Epithelial cell of esophagus (primary cell): ENCODE measurements at regions not wholly inside any gene's neighbourhood (a gene's known extent, or its start where the extent isn't known, plus 50 kb on each side); places are given as distances from the start of the nearest gene placed in this dataset.

ENCODE experiments used
- DNase-seq: peaks from one replicate; pipeline ENCODE4 v3.0.0; 2010; ENCODE audit warnings: low read depth
- H3K4me3 ChIP-seq: 2 replicates; pipeline ENCODE4 v1.5.1; 2011; ENCODE audit warnings: mild to moderate bottlenecking, low read length, control low read depth
- TF ChIP-seq, protein P1 (sequence below): IDR thresholded peaks from 2 replicates; pipeline ENCODE4 v1.5.1; 2011; ENCODE audit warnings: low read depth, mild to moderate bottlenecking, low read length, control low read depth, inconsistent platforms; ENCODE audit not compliant: insufficient read depth; ENCODE audit errors: missing control alignments

GRCh38 chr16:55242667-55243066, 81.3 kb upstream of the IRX6 start:
- H3K4me3 ChIP-seq: no peak overlapping the region
- no peak for DNase-seq
- TF ChIP-seq, protein P1, sequence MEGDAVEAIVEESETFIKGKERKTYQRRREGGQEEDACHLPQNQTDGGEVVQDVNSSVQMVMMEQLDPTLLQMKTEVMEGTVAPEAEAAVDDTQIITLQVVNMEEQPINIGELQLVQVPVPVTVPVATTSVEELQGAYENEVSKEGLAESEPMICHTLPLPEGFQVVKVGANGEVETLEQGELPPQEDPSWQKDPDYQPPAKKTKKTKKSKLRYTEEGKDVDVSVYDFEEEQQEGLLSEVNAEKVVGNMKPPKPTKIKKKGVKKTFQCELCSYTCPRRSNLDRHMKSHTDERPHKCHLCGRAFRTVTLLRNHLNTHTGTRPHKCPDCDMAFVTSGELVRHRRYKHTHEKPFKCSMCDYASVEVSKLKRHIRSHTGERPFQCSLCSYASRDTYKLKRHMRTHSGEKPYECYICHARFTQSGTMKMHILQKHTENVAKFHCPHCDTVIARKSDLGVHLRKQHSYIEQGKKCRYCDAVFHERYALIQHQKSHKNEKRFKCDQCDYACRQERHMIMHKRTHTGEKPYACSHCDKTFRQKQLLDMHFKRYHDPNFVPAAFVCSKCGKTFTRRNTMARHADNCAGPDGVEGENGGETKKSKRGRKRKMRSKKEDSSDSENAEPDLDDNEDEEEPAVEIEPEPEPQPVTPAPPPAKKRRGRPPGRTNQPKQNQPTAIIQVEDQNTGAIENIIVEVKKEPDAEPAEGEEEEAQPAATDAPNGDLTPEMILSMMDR: no peak

- DNase-seq: no peak
- TF ChIP-seq, protein P1: no peak
- H3K4me3 ChIP-seq: no peak overlapping the region
Measured at GRCh38 chr16:55248058-55248457, 75.9 kb upstream of the IRX6 start.

GRCh38 chr16:55248494-55248893, 75.5 kb upstream of the IRX6 start:
- no peak overlapping the region for H3K4me3 ChIP-seq
- no peak for DNase-seq
- TF ChIP-seq, protein P1: no peak

DNA sequence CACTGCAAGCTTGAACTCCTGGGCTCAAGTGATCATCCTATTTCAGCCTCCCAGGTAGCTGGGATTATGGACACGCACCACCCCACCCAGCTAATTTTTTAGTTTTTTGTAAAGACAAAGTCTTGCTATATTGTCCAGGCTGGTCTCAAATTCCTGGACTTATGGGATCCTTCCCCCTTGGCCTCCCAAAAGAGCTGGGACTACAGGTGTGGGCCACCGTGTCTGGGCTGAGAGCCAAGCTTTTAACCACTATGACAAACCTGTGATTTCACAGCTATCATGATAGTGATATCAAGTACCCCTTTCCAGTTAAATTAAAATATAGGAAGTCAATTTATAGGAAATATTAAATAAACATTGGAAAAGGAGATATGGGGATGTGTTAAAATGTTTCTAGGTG, 74.6 kb upstream of the IRX6 start:
- H3K4me3 ChIP-seq: no peak overlapping the region
- no peak for DNase-seq
- TF ChIP-seq, protein P1: no peak

- TF ChIP-seq, protein P1: no peak
- no peak for DNase-seq
- no peak overlapping the region for H3K4me3 ChIP-seq
Measured at GRCh38 chr16:55249936-55250335, 74.1 kb upstream of the IRX6 start.

- DNase-seq: no peak
- H3K4me3 ChIP-seq: no peak overlapping the region
- TF ChIP-seq, protein P1: no peak
Measured at GRCh38 chr16:55250701-55251100, 73.3 kb upstream of the IRX6 start.

GRCh38 chr16:55251151-55251550, 72.9 kb upstream of the IRX6 start:
- TF ChIP-seq, protein P1: no peak

More at GRCh38 chr16:55251151-55251550, 72.9 kb upstream of the IRX6 start:
- no peak for DNase-seq
- H3K4me3 ChIP-seq: no peak overlapping the region
